HG03097 (cell line): ENCODE measurements at regions not wholly inside any gene's neighbourhood (a gene's known extent, or its start where the extent isn't known, plus 50 kb on each side); places are given as distances from the start of the nearest gene placed in this dataset.
"Not testable (repeated sequence)": the region's sequence is repeated elsewhere in the genome, so short reads cannot be mapped to it uniquely, and the experiment has no call there.

Experiments used
- ATAC-seq: cut with Tn5 transposase; IDR thresholded peaks from one replicate; pipeline ENCODE4 v1.9.1; 2021; ENCODE audit not compliant: unreplicated experiment, low FRiP score

GRCh38 chr7:34382166-34382893 is 275.7 kb upstream of the NPSR1 start:
- ATAC-seq: no peak

GRCh38 chr7:34385384-34385783 is 272.6 kb upstream of the NPSR1 start:
- no peak for ATAC-seq

GRCh38 chr7:34389332-34390078 is 268.5 kb upstream of the NPSR1 start:
- ATAC-seq: no peak

GRCh38 chr7:34390103-34390502 is 267.9 kb upstream of the NPSR1 start:
- no peak for ATAC-seq

- ATAC-seq: no peak
Measured at GRCh38 chr7:34392972-34393371, 265.0 kb upstream of the NPSR1 start.

- no peak for ATAC-seq
Measured at GRCh38 chr7:34396437-34397064, 261.5 kb upstream of the NPSR1 start.

- no peak for ATAC-seq
Measured at GRCh38 chr7:34401776-34402175, 256.2 kb upstream of the NPSR1 start.

GRCh38 chr7:34406848-34407530 is 251.0 kb upstream of the NPSR1 start:
- ATAC-seq: no peak

GRCh38 chr7:34407586-34407985 is 250.4 kb upstream of the NPSR1 start:
- ATAC-seq: no peak

- no peak for ATAC-seq
Measured at GRCh38 chr7:34417781-34418180, 240.2 kb upstream of the NPSR1 start.

- ATAC-seq: no peak
Measured at GRCh38 chr7:34421526-34421925, 236.5 kb upstream of the NPSR1 start.

- ATAC-seq: no peak
Measured at GRCh38 chr7:34425194-34425593, 232.8 kb upstream of the NPSR1 start.

GRCh38 chr7:34425631-34426384 is 232.2 kb upstream of the NPSR1 start:
- no peak for ATAC-seq

GRCh38 chr7:34430456-34430855 is 227.6 kb upstream of the NPSR1 start:
- ATAC-seq: no peak

GRCh38 chr7:34438436-34438835 is 219.6 kb upstream of the NPSR1 start:
- ATAC-seq: no peak

GRCh38 chr7:34445653-34446052 is 212.4 kb upstream of the NPSR1 start:
- no peak for ATAC-seq

GRCh38 chr7:34448531-34448930 is 209.5 kb upstream of the NPSR1 start:
- not testable (repeated sequence) for ATAC-seq

GRCh38 chr7:34449765-34450164 is 208.3 kb upstream of the NPSR1 start:
- ATAC-seq: no peak

GRCh38 chr7:34451183-34451582 is 206.8 kb upstream of the NPSR1 start:
- ATAC-seq: no peak

- no peak for ATAC-seq
Measured at GRCh38 chr7:34451923-34452322, 206.1 kb upstream of the NPSR1 start.
